MM.1S (cell line): ENCODE measurements at regions not wholly inside any gene's neighbourhood (a gene's known extent, or its start where the extent isn't known, plus 50 kb on each side); places are given as distances from the start of the nearest gene placed in this dataset.

Experiments
- DNase-seq: peaks from one replicate; pipeline ENCODE4 v3.0.0-alpha.2; 2015
- H2AFZ ChIP-seq: fragments of 300-600 bp; sonication (generic); 2 replicates; pipeline ENCODE4 v1.6.0; 2016; ENCODE audit warnings: antibody characterized with exemption, low read length
- H3F3A ChIP-seq: fragments of 300-600 bp; sonication (generic); 2 replicates; pipeline ENCODE4 v1.6.1; 2016; ENCODE audit warnings: mild to moderate bottlenecking, antibody characterized with exemption, low read length, moderate library complexity, mixed read lengths; ENCODE audit not compliant: insufficient read depth
- H3K27ac ChIP-seq: fragments of 300-600 bp; sonication (generic); 2 replicates; pipeline ENCODE4 v1.5.1; 2016; ENCODE audit warnings: mild to moderate bottlenecking, low read length
- H3K27me3 ChIP-seq: fragments of 300-600 bp; sonication (generic); replicated peaks from 2 replicates; pipeline ENCODE4 v1.6.0; 2016; ENCODE audit warnings: low read length; ENCODE audit not compliant: insufficient read depth
- H3K36me3 ChIP-seq: fragments of 300-600 bp; sonication (generic); replicated peaks from 2 replicates; pipeline ENCODE4 v1.6.1; 2016; ENCODE audit warnings: mild to moderate bottlenecking, low read length, mixed read lengths; ENCODE audit not compliant: insufficient read depth
- H3K4me1 ChIP-seq: fragments of 300-600 bp; sonication (generic); 2 replicates; pipeline ENCODE4 v1.6.1; 2016; ENCODE audit warnings: low read length, mixed read lengths
- H3K4me2 ChIP-seq: fragments of 300-600 bp; sonication (generic); 2 replicates; pipeline ENCODE4 v1.6.0; 2016; ENCODE audit warnings: low read depth, low read length
- H3K4me3 ChIP-seq: fragments of 300-600 bp; sonication (generic); 2 replicates; pipeline ENCODE4 v1.5.1; 2016; ENCODE audit warnings: low read length, mixed read lengths
- H3K79me2 ChIP-seq: fragments of 300-600 bp; sonication (generic); 2 replicates; pipeline ENCODE4 v1.6.1; 2016; ENCODE audit warnings: mixed run types, low read length, mixed read lengths
- H3K9ac ChIP-seq: fragments of 300-600 bp; sonication (generic); 2 replicates; pipeline ENCODE4 v1.6.1; 2016; ENCODE audit warnings: low read length, mixed read lengths
- H3K9me2 ChIP-seq: fragments of 300-600 bp; sonication (generic); replicated peaks from 2 replicates; pipeline ENCODE4 v1.6.1; 2016; ENCODE audit warnings: mild to moderate bottlenecking, low read length, mixed read lengths; ENCODE audit not compliant: insufficient read depth
- H3K9me3 ChIP-seq: fragments of 300-600 bp; sonication (generic); replicated peaks from 2 replicates; pipeline ENCODE4 v1.6.1; 2016; ENCODE audit warnings: mild to moderate bottlenecking, low read length, mixed read lengths; ENCODE audit not compliant: insufficient read depth
- H4K20me1 ChIP-seq: fragments of 300-600 bp; sonication (generic); 2 replicates; pipeline ENCODE4 v1.6.1; 2016; ENCODE audit warnings: mild to moderate bottlenecking, low read length, moderate library complexity, mixed read lengths; ENCODE audit not compliant: insufficient read depth
- EZH2 ChIP-seq: fragments of 300-600 bp; sonication (generic); optimal IDR thresholded peaks from 2 replicates; pipeline ENCODE3; 2017; ENCODE audit warnings: low read depth, mild to moderate bottlenecking, antibody characterized with exemption, low read length, mixed read lengths
- EZH2phosphoT487 ChIP-seq: fragments of 300-600 bp; sonication (generic); IDR thresholded peaks from 2 replicates; pipeline ENCODE4 v1.6.1; 2018; ENCODE audit warnings: antibody characterized with exemption, low read length
- TF ChIP-seq, protein P1 (sequence below): fragments of 300-600 bp; sonication (generic); IDR thresholded peaks from 2 replicates; pipeline ENCODE4 v1.5.1; 2016; ENCODE audit warnings: antibody characterized with exemption, low read length, mixed read lengths

DNA sequence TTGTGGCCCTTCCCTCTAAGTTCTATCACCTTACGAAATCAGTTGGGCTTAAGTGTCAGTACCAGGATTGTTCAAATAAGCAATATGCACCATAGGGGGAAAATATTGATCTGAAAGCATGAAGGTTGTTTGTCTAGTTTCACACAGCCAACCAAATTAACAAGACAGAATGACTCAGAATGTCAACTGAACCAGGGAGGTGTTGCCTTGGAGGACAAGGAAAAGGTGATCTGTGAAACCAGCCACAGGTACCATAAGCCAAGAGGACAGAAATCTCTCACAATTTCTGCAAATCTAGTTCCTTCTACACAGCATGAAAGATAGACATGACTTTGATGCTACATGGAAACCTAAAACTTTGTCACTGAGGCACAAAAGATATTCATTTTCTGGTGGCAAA is 297.9 kb downstream of the BCL11B start:
- Histone ChIP-seq H3K9ac (no peak overlapping the region), H3K27me3 (no peaks in the 10 kb centered on the region), H4K20me1 (no peaks in the 10 kb centered on the region), H3K36me3 (no peaks in the 10 kb centered on the region), H3K4me2 (no peak overlapping the region), H3K27ac (no peak overlapping the region), H3K79me2 (no peaks in the 10 kb centered on the region), H3K4me1 (no peaks in the 10 kb centered on the region), H3K9me3 (no peaks in the 10 kb centered on the region), H3F3A (no peaks in the 10 kb centered on the region), H3K4me3 (no peak overlapping the region), H3K9me2 (no peaks in the 10 kb centered on the region), H2AFZ (no peak overlapping the region)
- TF ChIP-seq, protein P1, sequence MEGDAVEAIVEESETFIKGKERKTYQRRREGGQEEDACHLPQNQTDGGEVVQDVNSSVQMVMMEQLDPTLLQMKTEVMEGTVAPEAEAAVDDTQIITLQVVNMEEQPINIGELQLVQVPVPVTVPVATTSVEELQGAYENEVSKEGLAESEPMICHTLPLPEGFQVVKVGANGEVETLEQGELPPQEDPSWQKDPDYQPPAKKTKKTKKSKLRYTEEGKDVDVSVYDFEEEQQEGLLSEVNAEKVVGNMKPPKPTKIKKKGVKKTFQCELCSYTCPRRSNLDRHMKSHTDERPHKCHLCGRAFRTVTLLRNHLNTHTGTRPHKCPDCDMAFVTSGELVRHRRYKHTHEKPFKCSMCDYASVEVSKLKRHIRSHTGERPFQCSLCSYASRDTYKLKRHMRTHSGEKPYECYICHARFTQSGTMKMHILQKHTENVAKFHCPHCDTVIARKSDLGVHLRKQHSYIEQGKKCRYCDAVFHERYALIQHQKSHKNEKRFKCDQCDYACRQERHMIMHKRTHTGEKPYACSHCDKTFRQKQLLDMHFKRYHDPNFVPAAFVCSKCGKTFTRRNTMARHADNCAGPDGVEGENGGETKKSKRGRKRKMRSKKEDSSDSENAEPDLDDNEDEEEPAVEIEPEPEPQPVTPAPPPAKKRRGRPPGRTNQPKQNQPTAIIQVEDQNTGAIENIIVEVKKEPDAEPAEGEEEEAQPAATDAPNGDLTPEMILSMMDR = no peak
- TF ChIP-seq EZH2phosphoT487 = no peak
- TF ChIP-seq EZH2 = no peak
- DNase-seq = no peak

DNA sequence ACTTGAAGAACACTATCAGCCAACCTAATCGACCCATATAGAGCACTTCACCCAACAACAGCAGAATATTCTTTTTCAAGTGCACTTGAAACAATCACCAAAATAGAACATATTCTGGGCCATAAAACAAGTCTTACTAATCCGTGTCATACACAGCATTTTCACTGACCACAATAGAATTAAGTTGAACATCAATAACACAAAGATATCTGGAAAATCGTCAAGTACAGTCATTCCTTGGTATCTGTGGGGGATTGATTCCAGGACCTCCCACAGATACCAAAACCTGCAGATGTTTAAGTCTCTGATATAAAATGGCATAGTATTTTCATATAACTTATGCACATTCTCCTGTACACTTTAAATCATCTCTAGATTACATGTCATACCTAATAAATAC is 295.7 kb downstream of the BCL11B start:
- no peaks in the 10 kb centered on the region for H3K4me1 ChIP-seq
- H3K27ac ChIP-seq = no peak overlapping the region
- H3K9me3 ChIP-seq = no peaks in the 10 kb centered on the region
- no peak for DNase-seq
- H3K27me3 ChIP-seq = no peaks in the 10 kb centered on the region
- H3K9ac ChIP-seq = no peak overlapping the region
- H3K4me2 ChIP-seq = no peak overlapping the region
- H3K36me3 ChIP-seq = no peaks in the 10 kb centered on the region
- no peaks in the 10 kb centered on the region for H3K9me2 ChIP-seq
- no peak for TF ChIP-seq EZH2phosphoT487
- H2AFZ ChIP-seq = no peak overlapping the region
- H3K79me2 ChIP-seq = no peaks in the 10 kb centered on the region
- no peaks in the 10 kb centered on the region for H3F3A ChIP-seq
- H3K4me3 ChIP-seq = no peak overlapping the region
- no peaks in the 10 kb centered on the region for H4K20me1 ChIP-seq

DNA sequence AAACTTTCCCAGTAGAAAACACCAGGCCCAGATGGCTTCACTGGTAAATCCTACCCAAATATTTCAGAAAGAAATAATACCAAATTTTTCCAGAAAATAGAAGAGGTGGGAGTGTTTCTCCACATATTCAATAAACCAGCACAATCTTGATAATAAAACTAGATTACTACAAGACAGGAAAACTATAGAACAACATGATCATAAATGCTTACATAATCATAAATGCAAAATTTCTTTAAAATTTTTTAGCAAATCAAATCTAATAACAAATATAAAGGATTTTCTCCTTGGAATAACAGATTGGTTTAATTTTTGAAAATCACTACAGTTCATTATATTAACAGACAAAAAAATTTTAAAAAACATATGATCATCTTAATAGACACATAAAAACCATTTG is 294.5 kb downstream of the BCL11B start:
- H3K4me3 ChIP-seq = no peak overlapping the region
- no peaks in the 10 kb centered on the region for H3K9me3 ChIP-seq
- DNase-seq = no peak
- no peak overlapping the region for H3K27ac ChIP-seq
- H4K20me1 ChIP-seq = no peaks in the 10 kb centered on the region
- H3K27me3 ChIP-seq = no peaks in the 10 kb centered on the region
- TF ChIP-seq, protein P1 = no peak
- TF ChIP-seq EZH2 (no peak), EZH2phosphoT487 (no peak)
- no peaks in the 10 kb centered on the region for H3K4me1 ChIP-seq
- H3K79me2 ChIP-seq = no peaks in the 10 kb centered on the region
- H3F3A ChIP-seq = no peaks in the 10 kb centered on the region
- no peak overlapping the region for H3K4me2 ChIP-seq
- H3K9ac ChIP-seq = no peak overlapping the region
- H3K9me2 ChIP-seq = no peaks in the 10 kb centered on the region
- no peak overlapping the region for H2AFZ ChIP-seq
- no peaks in the 10 kb centered on the region for H3K36me3 ChIP-seq

DNA sequence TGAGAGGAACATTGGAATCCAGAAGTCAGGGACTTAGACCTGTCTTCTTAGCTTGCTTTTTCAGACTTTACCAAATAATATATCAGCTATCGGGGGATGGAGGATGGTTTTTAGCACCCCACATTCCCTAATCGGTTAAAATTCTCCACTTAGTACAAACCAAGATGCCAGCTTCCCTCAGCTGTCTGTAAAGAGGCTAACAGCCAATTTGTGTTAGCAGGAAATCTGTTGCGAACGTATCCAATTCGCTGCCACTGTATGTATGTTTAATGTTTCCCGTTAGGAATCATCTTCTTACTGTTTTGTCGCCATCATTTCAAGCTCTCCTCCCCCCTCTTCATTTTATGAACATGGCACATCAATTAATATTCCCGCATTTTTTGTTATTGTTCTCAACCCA is 289.0 kb downstream of the BCL11B start:
- Histone ChIP-seq H2AFZ (no peak overlapping the region), H3K27me3 (no peaks in the 10 kb centered on the region), H3K36me3 (no peaks in the 10 kb centered on the region), H3K4me3 (no peak overlapping the region), H3K9ac (no peak overlapping the region), H3K9me2 (no peaks in the 10 kb centered on the region), H3K9me3 (no peaks in the 10 kb centered on the region), H3K4me1 (no peaks in the 10 kb centered on the region), H4K20me1 (no peaks in the 10 kb centered on the region), H3F3A (no peaks in the 10 kb centered on the region), H3K79me2 (no peaks in the 10 kb centered on the region), H3K4me2 (no peak overlapping the region), H3K27ac (no peak overlapping the region)
- DNase-seq = no peak
- TF ChIP-seq EZH2 (no peak), EZH2phosphoT487 (no peak)
- TF ChIP-seq, protein P1 = no peak
